ENCODE measurements at regions not wholly inside any gene's neighbourhood (a gene's known extent, or its start where the extent isn't known, plus 50 kb on each side); places are given as distances from the start of the nearest gene placed in this dataset.

DNA sequence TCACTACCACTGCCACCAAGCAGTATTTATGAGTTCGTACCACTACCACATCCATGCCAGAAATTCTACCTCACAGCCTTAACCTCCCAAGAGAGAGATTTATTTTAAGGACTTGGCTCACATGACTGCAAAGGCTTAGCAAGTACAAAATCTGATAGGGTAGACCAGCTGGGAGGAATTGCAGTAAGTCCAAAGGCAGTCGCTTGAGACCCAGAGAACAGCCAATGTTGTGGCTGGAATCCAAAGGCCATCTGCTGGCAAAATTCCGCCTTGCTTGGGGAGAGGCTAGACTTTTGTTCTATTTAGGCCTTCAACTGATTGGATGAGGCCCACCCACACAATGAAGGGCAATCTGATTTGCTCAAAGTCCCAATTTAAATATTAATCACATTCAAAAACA, 101.4 kb upstream of the STT3B start:
- TF ChIP-seq, protein P1, sequence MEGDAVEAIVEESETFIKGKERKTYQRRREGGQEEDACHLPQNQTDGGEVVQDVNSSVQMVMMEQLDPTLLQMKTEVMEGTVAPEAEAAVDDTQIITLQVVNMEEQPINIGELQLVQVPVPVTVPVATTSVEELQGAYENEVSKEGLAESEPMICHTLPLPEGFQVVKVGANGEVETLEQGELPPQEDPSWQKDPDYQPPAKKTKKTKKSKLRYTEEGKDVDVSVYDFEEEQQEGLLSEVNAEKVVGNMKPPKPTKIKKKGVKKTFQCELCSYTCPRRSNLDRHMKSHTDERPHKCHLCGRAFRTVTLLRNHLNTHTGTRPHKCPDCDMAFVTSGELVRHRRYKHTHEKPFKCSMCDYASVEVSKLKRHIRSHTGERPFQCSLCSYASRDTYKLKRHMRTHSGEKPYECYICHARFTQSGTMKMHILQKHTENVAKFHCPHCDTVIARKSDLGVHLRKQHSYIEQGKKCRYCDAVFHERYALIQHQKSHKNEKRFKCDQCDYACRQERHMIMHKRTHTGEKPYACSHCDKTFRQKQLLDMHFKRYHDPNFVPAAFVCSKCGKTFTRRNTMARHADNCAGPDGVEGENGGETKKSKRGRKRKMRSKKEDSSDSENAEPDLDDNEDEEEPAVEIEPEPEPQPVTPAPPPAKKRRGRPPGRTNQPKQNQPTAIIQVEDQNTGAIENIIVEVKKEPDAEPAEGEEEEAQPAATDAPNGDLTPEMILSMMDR (IDR thresholded peaks at IDR 0.05) = no peak
- no peaks in the 10 kb centered on the region for H3K27me3 ChIP-seq
- H3K36me3 ChIP-seq = no peaks in the 10 kb centered on the region
- intact Hi-C loops (cut with DNase I; ENCODE audit: low total_unique reads) = no loop called here
- no peak for DNase-seq
- peaks cover 0 to 32% (median 4%) of the 10 kb centered on the region in 4 donors for H3K4me1 ChIP-seq
- H3K9me3 ChIP-seq = peaks cover 0 to 6% (median 0%) of the 10 kb centered on the region in 3 donors
- H3K4me3 ChIP-seq = no peak overlapping the region
- H3K27ac ChIP-seq = peak overlapping the region in 1 of 2 donors; percentile 23

DNA sequence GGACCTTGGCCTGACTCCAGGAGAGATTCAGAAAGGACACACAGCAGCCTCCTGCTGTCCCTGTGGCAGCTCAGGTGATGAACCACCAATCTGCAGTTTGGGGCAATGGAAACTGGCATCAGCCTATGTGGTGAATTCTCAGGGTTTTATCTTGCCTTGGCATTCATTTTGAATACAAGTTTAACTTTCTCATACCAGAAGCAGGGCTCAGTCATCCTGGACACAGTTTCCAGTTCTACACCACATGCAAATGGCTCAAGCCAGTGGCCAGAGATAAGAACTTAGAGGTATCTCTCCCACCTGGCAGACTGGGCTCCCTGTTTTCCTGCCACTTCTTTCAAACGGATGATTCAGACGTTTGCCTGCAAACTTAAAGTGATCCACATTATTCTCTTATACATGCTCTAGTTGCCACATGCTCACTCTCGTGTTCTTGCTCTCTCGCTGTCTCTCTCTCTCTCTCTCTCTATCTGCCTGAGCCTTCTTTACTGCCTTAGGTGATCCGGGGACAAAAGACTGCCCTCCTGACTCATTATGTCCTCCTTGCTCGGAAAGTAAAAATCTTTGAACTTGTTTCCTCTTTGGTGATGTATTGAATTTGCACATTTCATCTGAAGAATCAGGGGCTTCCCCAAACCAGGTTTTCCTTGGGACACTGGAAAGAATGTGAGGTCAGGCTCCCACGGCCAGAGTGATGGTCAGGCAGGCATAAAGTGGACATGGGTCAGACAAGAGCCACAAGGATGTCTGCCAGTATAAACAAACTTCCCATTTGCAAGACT, 99.6 kb upstream of the STT3B start:
- Histone ChIP-seq H3K27me3 (no peaks in the 10 kb centered on the region), H3K4me3 (no peak overlapping the region), H3K27ac (no peak overlapping the region), H3K36me3 (no peaks in the 10 kb centered on the region), H3K9me3 (peaks cover 0 to 13% (median 10%) of the 10 kb centered on the region in 3 donors), H3K4me1 (peaks cover 0 to 32% (median 4%) of the 10 kb centered on the region in 4 donors)
- intact Hi-C loops (cut with DNase I; ENCODE audit: low total_unique reads) = no loop called here
- TF ChIP-seq, protein P1 (IDR thresholded peaks at IDR 0.05) = no peak
- DNase-seq = no peak

DNA sequence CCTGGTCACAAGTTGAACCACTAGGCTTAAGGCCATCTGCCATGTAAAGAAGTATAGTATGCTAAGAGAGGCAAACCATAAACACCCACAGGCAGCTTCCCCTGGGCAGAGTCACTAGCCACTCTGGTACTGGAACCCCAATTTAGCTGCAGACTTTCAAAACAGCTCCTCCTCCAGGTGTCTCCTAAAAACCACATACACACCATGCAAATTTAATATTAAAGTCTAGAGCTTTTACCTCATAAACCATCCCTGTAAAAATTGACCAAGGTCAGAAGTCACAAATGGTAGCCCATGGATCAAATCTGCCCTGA, 99.1 kb upstream of the STT3B start:
- Histone ChIP-seq H3K36me3 (no peaks in the 10 kb centered on the region), H3K27me3 (no peaks in the 10 kb centered on the region), H3K4me3 (no peak overlapping the region), H3K27ac (no peak overlapping the region), H3K4me1 (peaks cover 0 to 32% (median 4%) of the 10 kb centered on the region in 4 donors), H3K9me3 (peaks cover 0 to 13% (median 10%) of the 10 kb centered on the region in 3 donors)
- DNase-seq = no peak
- TF ChIP-seq, protein P1 (IDR thresholded peaks at IDR 0.05) = no peak
- intact Hi-C loops (cut with DNase I; ENCODE audit: low total_unique reads) = no loop called here

DNA sequence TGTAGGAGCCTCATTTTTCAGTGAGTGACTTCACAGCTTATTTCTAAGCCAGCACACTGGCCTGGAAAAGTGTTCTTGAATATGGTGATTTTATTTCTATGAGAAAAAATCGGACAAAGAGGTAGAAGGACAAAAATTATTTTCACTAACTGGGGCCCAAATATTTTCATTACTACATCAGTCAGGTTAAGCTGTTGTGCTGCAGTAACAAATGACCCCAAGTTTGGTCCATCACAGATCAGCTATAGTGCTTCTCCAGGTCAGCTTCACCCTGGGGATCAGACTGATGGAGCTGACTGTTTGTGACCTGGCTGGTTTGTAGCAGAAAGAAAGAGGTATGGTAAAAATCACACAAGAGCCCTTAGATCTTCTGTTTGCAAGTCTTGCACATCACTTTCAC, 97.9 kb upstream of the STT3B start:
- H3K4me3 ChIP-seq = no peak overlapping the region
- TF ChIP-seq, protein P1 (IDR thresholded peaks at IDR 0.05) = no peak
- no peaks in the 10 kb centered on the region for H3K27me3 ChIP-seq
- H3K4me1 ChIP-seq = peaks cover 0 to 34% (median 4%) of the 10 kb centered on the region in 4 donors
- no peaks in the 10 kb centered on the region for H3K36me3 ChIP-seq
- no peak overlapping the region for H3K27ac ChIP-seq
- intact Hi-C loops (cut with DNase I; ENCODE audit: low total_unique reads) = no loop called here
- H3K9me3 ChIP-seq = peaks cover 0 to 13% (median 10%) of the 10 kb centered on the region in 3 donors
- no peak for DNase-seq

DNA sequence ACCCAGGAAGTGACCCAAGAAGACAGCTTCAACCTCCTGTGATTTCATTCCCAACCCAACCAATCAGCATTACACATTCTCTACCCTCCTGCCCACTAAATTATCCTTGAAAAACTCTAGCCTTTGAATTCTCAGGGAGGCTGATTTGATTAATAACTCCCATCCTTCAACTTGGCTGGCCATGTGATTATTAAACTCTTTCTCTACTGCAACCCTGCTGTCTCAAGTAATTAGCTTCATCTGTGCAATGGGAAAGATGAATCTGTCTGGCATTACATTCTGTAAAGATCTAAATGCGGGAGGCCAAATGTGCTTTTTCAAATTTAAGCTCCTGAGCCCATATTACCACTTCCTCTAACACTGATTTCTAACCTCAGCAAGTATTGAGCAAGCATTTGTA, 95.9 kb upstream of the STT3B start:
- Histone ChIP-seq H3K27me3 (no peaks in the 10 kb centered on the region), H3K27ac (no peak overlapping the region), H3K9me3 (peaks cover 0 to 13% (median 10%) of the 10 kb centered on the region in 3 donors), H3K36me3 (no peaks in the 10 kb centered on the region), H3K4me3 (no peak overlapping the region), H3K4me1 (peaks cover 0 to 33% (median 4%) of the 10 kb centered on the region in 4 donors)
- intact Hi-C loops (cut with DNase I; ENCODE audit: low total_unique reads) = no loop called here
- TF ChIP-seq, protein P1 (IDR thresholded peaks at IDR 0.05) = no peak
- DNase-seq = no peak
